ENCODE measurements at regions not wholly inside any gene's neighbourhood (a gene's known extent, or its start where the extent isn't known, plus 50 kb on each side); places are given as distances from the start of the nearest gene placed in this dataset.

DNA sequence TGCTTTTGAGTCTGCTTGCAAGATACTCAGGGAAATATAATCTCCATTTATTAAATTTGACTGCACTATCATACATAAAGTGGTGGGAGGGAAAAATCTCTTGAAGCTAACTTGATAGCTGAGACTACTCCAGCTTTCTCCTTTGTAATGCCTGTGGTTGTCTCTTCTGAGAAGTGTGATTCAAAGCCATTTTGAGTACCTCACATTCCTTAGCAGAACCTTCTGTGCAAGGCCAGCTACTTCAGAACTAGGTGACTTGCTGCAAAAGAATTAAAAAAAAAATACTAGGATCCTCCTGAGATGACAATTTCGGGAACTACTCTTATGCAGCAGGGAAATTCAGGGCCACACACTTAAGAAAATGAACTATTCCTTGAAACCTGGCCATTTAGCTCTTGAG is 294.8 kb downstream of the MDFIC start:
- Histone ChIP-seq H3K4me3 (ENCODE audit: low read length) (no peak overlapping the region), H3K4me1 (ENCODE audit: low read length) (no peaks in the 10 kb centered on the region), H3K9me3 (replicated peaks; ENCODE audit: insufficient read depth, low read length) (no peaks in the 10 kb centered on the region), H3K9me2 (replicated peaks; ENCODE audit: insufficient read depth, low read length) (no peaks in the 10 kb centered on the region), H3K79me2 (ENCODE audit: low read length) (no peaks in the 10 kb centered on the region), H3K27ac (ENCODE audit: low read length) (no peak overlapping the region), H3K36me3 (replicated peaks; ENCODE audit: insufficient read depth, low read length) (no peaks in the 10 kb centered on the region), H3K27me3 (replicated peaks; ENCODE audit: insufficient read depth, low read length) (no peaks in the 10 kb centered on the region), H3F3A (ENCODE audit: insufficient read depth, low read length) (no peaks in the 10 kb centered on the region), H3K4me2 (ENCODE audit: low read depth, low read length) (no peak overlapping the region), H2AFZ (ENCODE audit: low read length) (no peak overlapping the region), H4K20me1 (ENCODE audit: insufficient read depth, low read length) (no peaks in the 10 kb centered on the region), H3K9ac (ENCODE audit: low read length) (no peak overlapping the region)
- no peak for DNase-seq
- TF ChIP-seq, protein P1, sequence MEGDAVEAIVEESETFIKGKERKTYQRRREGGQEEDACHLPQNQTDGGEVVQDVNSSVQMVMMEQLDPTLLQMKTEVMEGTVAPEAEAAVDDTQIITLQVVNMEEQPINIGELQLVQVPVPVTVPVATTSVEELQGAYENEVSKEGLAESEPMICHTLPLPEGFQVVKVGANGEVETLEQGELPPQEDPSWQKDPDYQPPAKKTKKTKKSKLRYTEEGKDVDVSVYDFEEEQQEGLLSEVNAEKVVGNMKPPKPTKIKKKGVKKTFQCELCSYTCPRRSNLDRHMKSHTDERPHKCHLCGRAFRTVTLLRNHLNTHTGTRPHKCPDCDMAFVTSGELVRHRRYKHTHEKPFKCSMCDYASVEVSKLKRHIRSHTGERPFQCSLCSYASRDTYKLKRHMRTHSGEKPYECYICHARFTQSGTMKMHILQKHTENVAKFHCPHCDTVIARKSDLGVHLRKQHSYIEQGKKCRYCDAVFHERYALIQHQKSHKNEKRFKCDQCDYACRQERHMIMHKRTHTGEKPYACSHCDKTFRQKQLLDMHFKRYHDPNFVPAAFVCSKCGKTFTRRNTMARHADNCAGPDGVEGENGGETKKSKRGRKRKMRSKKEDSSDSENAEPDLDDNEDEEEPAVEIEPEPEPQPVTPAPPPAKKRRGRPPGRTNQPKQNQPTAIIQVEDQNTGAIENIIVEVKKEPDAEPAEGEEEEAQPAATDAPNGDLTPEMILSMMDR (IDR thresholded peaks at IDR 0.05; ENCODE audit: low read length) = no peak
- TF ChIP-seq EZH2 (optimal IDR thresholded peaks at IDR 0.05; ENCODE audit: low read depth, low read length) = no peak
- no peak for TF ChIP-seq EZH2phosphoT487 (IDR thresholded peaks at IDR 0.05; ENCODE audit: low read length)

DNA sequence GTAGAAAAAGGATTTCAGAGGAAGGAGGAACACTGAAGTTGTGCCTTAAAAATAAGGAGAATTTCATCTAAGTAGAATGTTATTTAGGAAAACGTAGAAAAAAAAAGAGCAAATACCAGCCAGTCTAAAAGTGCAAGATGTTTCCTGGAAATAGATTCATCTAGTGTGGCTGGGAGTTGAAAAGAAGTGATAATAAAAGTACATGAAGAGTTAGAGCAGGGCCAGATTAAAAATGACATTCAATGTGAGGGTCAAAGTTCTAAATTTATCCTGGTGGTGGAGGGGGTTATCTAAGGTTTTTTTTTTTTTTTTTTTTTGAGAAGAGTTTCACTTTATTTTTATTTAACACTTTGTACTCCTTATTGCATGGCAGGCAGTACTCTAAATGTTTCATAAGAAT is 289.3 kb downstream of the MDFIC start:
- Histone ChIP-seq H3K4me1 (ENCODE audit: low read length) (no peaks in the 10 kb centered on the region), H4K20me1 (ENCODE audit: insufficient read depth, low read length) (no peaks in the 10 kb centered on the region), H3K9me3 (replicated peaks; ENCODE audit: insufficient read depth, low read length) (no peaks in the 10 kb centered on the region), H3K27me3 (replicated peaks; ENCODE audit: insufficient read depth, low read length) (no peaks in the 10 kb centered on the region), H2AFZ (ENCODE audit: low read length) (no peak overlapping the region), H3K9ac (ENCODE audit: low read length) (no peak overlapping the region), H3K36me3 (replicated peaks; ENCODE audit: insufficient read depth, low read length) (no peaks in the 10 kb centered on the region), H3F3A (ENCODE audit: insufficient read depth, low read length) (no peaks in the 10 kb centered on the region), H3K9me2 (replicated peaks; ENCODE audit: insufficient read depth, low read length) (no peaks in the 10 kb centered on the region), H3K4me3 (ENCODE audit: low read length) (no peak overlapping the region), H3K27ac (ENCODE audit: low read length) (no peak overlapping the region), H3K4me2 (ENCODE audit: low read depth, low read length) (no peak overlapping the region), H3K79me2 (ENCODE audit: low read length) (no peaks in the 10 kb centered on the region)
- DNase-seq = no peak
- TF ChIP-seq EZH2 (optimal IDR thresholded peaks at IDR 0.05; ENCODE audit: low read depth, low read length) (no peak), EZH2phosphoT487 (IDR thresholded peaks at IDR 0.05; ENCODE audit: low read length) (no peak)
- TF ChIP-seq, protein P1 (IDR thresholded peaks at IDR 0.05; ENCODE audit: low read length) = no peak

DNA sequence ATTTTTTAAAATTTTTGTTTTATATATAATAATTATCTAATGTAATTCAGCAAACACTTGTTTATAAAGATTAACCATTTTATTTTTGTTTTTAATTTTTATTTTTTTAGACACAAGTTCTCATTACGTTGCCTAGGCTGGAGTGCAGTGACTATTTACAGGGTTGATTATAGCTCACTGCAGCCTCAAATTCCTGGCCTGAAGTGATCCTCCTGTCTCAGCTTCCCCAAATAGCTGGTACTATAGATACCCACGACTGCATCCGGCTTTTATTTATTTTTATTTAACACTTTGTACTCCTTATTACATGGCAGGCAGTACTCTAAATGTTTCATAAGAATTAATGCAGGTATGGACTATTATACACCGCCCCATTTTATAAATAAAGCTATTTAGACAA is 288.7 kb downstream of the MDFIC start:
- no peak overlapping the region for H3K4me2 ChIP-seq (ENCODE audit: low read depth, low read length)
- TF ChIP-seq EZH2 (optimal IDR thresholded peaks at IDR 0.05; ENCODE audit: low read depth, low read length) (no peak), EZH2phosphoT487 (IDR thresholded peaks at IDR 0.05; ENCODE audit: low read length) (no peak)
- TF ChIP-seq, protein P1 (IDR thresholded peaks at IDR 0.05; ENCODE audit: low read length) = no peak
- no peaks in the 10 kb centered on the region for H3K9me2 ChIP-seq (replicated peaks; ENCODE audit: insufficient read depth, low read length)
- no peaks in the 10 kb centered on the region for H4K20me1 ChIP-seq (ENCODE audit: insufficient read depth, low read length)
- no peaks in the 10 kb centered on the region for H3F3A ChIP-seq (ENCODE audit: insufficient read depth, low read length)
- no peaks in the 10 kb centered on the region for H3K36me3 ChIP-seq (replicated peaks; ENCODE audit: insufficient read depth, low read length)
- no peaks in the 10 kb centered on the region for H3K4me1 ChIP-seq (ENCODE audit: low read length)
- H3K27ac ChIP-seq (ENCODE audit: low read length) = no peak overlapping the region
- DNase-seq = no peak
- no peaks in the 10 kb centered on the region for H3K79me2 ChIP-seq (ENCODE audit: low read length)
- no peak overlapping the region for H3K4me3 ChIP-seq (ENCODE audit: low read length)
- H3K9ac ChIP-seq (ENCODE audit: low read length) = no peak overlapping the region
- no peaks in the 10 kb centered on the region for H3K27me3 ChIP-seq (replicated peaks; ENCODE audit: insufficient read depth, low read length)
- no peak overlapping the region for H2AFZ ChIP-seq (ENCODE audit: low read length)
- no peaks in the 10 kb centered on the region for H3K9me3 ChIP-seq (replicated peaks; ENCODE audit: insufficient read depth, low read length)
